ENCODE measurements at regions not wholly inside any gene's neighbourhood (a gene's known extent, or its start where the extent isn't known, plus 50 kb on each side); places are given as distances from the start of the nearest gene placed in this dataset.
"Not testable (repeated sequence)": the region's sequence is repeated elsewhere in the genome, so short reads cannot be mapped to it uniquely, and the experiment has no call there.

DNA sequence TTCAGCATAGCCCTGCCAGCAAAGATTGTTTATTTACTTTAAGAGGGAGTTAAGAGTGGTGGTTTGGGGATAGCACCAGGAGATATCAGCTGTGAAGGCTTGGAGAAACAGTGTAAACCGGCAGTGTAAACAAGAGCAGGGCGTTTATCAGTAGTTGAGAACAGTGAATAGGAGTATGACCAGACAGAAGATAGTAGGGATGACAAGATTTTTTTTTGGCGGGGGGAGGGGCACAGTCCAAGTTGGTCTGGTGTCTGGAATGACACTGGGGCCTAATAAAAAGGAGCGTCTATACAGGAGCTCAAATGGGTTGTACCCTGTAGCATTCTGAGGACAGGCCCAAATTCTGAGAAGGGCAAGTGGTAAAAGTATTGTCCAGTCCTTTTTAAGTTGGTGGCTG, 433.4 kb upstream of the NDST3 start:
- TF ChIP-seq ZFP30, CSDC2 (CRISPR knock-in tag; IDR thresholded peaks at IDR 0.05): not testable (repeated sequence)
